GM21515 (cell line): ENCODE measurements at regions not wholly inside any gene's neighbourhood (a gene's known extent, or its start where the extent isn't known, plus 50 kb on each side); places are given as distances from the start of the nearest gene placed in this dataset.
A peak's percentile ranks its signal among the peaks of the same experiment; 100 is the strongest.
"Not testable (repeated sequence)": the region's sequence is repeated elsewhere in the genome, so short reads cannot be mapped to it uniquely, and the experiment has no call there.

ENCODE experiments used
- ATAC-seq: cut with Tn5 transposase; IDR thresholded peaks from one replicate; pipeline ENCODE4 v1.9.1; 2021; ENCODE audit not compliant: unreplicated experiment

DNA sequence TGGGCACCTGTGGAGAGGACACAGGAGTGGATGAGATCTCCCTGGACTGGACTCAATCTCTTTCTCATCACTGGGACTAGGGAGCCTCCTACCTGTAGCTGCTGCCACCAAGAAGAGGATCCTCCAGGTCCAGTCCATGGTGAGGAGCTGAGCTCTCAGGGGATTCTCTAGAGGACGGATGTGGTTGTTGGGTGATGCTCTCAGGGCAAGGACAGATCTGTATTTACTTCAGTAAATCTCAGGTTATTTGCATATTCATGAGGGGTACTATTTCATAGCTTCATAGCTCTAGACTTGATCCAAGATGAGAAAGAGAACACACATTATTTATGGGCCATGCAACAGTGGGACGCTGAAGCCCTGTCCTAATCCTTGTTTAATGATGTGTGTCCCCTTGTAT is 159.4 kb downstream of the POTEB start:
- ATAC-seq, result peak; percentile 72

DNA sequence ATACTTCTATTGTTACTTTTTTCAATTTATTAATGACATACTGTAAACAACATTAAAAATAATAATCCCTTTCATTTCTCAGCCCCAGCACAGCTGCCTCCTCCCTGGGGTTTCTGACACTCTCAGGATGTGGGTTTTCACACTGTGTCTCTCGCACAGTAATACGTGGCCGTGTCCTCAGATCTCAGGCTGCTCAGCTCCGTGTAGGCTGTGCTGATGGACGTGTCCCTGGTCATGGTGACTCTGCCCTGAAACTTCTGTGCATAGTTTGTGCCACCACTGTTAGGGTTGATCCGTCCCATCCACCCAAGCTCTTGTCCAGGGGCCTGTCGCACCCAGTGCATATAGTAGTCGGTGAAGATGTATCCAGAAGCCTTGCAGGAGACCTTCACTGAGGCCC is 159.9 kb downstream of the POTEB start:
- peak; percentile 31 for ATAC-seq

DNA sequence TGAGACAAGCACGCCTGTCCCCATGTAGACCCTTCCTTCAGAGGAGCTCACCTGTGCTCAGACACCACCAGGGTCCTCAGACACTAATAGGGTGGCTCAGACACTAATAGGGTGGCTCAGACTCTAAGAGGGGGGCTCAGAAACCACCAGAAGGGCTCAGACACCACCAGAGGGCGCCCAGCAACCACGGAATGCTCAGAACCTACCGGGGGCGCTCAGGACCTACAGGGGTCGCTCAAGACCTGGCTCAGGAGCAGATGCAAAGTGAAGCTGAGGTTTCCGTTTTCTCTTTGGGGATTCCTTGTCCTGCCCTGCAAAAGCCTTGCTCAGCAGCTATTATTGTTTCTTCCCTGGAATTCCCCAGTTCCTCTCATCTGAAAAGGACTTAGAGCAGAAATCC is 172.1 kb downstream of the POTEB start:
- ATAC-seq, result peak; percentile 98

DNA sequence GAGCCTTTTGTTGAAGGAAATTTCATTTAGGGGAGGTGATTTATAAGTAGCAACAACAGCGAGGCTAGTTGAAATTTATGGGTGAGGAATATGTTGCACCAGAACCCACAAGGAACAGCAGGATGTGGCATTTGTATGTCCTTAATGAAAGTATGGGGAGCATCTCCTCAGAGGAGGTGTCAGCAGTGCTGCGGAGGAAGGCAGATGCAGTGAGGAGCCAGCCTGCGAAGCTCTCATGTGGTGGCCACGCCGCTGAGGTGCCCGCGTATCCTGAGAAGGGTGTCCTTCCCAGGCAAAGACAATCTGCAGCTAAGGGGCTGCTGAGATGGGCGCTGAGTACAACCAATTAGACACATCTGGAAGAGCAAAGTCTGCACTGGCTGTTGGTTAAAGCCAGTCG is 178.9 kb downstream of the POTEB start:
- ATAC-seq, result not testable (repeated sequence)

DNA sequence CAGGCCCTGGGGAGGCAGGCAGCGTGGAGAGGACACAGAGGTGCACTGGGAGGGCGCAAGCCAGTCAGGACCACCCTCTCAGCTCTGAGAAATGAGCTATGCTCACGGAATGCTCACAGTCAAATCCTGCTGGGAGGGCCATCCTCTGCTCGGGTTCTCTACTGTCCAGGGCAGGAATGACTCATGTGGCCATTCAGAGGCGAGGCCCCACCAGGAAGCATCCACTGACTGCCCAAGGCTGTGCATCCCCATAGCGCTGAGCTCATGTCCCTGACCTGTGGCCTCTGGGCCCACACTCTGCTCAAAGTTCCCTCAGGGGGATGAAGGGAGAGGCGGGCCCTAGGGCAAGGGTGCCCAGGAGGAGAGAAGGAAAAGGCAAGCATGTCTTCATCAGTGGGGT is 182.4 kb downstream of the POTEB start:
- ATAC-seq, result not testable (repeated sequence)

DNA sequence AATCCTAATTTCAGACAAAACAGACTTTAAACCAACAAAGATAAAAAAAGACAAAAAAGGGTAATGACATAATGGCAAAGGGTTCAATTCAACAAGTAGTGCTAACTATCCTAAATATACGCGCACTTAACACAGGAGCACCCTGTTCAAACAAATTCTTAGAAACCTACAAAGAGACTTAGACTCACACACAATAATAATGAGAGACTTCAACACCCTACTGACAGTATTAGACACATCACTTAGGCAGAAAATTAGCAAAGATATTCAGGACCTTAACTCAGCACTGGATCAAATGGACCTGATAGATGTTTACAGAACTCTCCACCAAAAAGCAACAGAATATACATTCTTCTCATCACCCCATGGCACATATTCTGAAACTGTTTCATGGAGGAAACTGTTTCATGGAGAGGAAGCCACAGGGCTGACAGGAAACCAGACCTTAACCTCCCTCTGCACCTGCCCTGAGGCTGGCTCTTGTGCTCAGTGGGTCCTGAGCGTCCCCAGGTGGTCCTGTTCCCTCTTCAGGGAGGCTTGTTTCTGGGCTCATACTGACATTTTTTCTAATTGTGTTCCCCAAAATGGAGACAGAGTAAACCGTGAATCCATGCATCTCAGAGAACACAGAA is 184.9 kb downstream of the POTEB start:
- ATAC-seq, result not testable (repeated sequence)

DNA sequence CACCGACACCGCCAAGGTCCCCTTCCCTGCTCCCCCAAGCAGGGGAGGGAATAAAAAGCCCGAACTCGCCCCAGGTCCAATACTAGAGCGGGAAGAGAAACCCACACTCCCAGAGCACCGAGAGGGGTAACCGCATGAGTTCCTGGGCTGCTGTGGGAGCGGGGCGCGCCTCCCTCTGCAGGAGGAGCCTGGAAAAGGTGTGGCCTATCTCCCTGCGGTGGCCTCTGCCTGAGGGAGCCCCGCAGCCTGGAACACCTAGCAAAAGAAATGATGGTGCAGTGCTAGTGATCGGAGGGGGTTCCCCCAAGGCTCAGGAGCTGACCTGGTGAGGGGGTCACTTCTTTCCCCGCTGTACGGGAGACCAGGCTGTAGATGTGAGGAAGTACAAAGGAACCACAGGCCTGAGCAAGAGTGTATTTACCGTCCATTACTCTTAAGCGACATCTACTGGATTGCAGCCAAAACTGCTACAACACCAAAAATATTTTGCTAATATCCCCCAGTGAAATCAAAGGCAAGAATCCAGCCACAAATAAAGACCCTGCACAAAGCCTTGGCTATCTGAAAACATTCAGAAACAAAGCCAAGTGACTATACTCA is 216.6 kb upstream of the POTEB3 start:
- peak; percentile 93 for ATAC-seq

DNA sequence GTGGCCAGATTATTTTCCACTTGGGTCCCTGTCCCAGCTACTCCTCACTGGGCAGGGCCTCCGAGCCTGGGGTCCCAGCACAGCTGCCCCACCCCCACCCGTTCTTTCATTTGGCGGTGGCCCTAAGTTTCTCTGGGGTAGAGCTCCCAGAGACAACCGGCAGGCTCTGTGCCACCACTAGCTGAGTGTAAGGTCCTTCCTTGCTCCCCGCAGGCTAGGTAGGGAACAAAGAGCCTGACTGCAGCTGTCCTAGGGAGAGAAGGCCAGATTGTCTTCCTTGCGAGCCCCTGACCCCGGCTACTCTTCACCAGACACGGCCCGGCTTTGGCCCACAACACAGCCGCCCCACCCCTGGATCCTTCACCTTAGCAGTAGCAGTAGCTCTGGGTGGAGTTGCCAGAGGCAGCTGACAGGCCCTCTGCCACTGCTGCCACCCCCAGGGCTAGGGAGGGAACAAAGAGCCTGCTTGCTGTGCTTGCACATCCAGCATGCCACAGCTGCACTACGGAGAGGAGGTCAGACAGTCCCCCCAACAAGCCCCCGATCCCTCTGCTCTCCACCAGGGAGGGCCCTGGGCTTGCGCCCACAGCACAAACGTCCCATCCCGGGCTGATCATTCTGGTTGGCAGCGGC is 215.9 kb upstream of the POTEB3 start:
- not testable (repeated sequence) for ATAC-seq

DNA sequence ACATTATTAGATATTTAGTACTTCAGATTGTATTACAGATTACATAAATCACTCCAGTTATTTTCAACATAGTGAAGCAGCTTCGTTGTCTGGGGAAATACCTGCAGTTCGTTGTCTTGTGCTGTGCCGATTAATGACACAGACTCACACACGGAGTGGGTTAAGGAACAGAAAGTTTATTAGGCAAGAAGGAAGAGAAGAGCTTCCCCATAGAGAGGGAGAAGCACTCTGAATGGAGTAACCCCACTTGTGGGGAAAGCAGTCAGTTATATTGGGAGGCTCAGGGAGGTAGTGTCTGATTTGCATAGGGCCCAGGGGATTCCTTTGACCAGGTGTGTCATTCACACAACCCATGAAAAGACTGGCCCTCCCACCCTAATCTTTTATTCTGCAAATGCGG is 213.4 kb upstream of the POTEB3 start:
- not testable (repeated sequence) for ATAC-seq

DNA sequence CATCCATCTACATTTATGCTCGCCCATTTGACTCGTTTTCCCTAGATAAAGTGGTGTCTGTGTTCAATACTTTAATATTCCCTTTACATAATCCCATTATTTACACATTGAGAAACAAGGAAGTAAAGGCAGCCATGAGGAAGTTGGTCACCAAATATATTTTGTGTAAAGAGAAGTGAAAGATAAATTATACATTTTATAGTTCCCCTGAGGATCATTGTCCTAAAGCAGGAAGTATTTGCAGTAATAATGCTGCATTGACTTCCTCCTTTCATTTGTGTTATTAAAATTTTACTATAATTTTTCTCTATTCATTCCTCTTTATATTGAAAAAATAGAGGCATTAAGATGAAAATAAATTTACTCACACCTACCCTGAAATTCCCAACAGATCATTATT is 198.5 kb upstream of the POTEB3 start:
- ATAC-seq, result not testable (repeated sequence)

DNA sequence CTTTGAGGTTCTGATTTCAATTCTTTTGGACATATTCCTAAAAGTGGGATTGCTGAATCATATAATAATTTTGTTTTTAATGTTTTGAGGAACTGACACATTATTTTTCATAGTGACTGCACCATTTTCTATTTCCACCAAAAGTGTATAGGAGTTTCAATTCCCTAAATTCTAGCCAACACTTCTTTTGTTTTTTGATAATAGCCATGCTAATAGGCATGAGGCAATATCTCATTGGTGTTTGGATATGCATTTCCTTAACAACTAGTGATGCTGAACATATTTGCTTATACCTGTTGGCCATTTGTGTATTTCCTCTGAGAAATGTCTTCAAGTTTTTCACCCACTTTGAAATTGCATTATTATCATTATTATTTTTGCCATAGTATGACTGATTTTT is 186.4 kb upstream of the POTEB3 start:
- ATAC-seq, result not testable (repeated sequence)

DNA sequence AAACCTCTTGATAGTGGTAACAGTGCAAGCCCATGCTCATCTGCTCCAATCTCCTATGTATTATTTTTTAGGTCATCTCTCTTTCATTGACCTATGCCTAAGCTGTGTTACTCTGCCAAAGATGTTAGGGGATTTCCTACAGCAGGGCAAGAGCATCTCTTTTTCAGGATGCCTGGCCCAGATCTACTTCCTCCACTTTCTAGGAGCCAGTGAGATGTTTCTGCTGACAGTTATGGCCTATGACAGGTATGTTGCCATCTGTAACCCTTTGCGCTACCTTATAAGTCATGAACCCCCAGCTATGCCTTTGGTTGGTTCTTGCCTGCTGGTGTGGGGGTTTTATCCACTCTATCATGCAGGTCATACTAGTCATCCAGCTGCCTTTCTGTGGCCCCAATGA is 168.9 kb upstream of the POTEB3 start:
- ATAC-seq, result not testable (repeated sequence)

DNA sequence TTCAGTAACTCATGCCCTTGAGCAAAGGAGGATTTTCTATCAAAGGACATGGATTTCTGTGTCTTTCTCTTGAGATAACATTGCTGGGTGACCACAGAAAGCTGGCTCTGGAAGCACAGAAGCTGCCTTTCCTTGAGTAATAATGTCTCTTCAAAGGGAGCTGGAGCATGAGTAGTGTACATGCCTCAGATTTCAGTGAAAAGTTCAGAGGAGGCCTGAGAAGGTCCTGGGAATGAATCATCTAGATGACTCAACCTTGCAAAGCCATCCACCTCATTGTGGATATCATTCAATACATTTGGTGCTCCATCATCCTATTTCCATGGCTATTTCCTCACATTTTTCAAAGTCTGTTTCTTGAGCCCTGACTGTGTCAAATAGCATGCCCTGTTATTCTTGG is 125.1 kb upstream of the POTEB3 start:
- ATAC-seq, result not testable (repeated sequence)

DNA sequence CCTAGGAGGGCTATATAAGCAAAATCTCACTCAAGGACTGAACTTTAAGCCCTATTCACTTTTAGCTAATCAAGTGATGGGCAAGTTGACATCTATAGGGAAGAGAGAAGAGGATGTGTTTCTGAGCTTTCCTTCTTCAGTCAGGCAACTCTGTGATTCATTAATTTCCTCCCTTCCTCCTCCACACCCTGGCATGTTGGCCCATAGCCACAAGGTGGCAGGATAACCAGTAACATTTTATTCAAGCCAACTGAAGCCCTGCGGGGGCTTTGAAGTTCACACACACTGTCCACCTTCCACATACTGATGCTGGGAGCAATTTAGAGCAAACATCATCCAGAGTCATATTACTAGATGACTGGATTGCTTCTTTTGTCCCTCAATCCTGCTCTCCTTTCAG is 111.5 kb upstream of the POTEB3 start:
- peak; percentile 93 for ATAC-seq

DNA sequence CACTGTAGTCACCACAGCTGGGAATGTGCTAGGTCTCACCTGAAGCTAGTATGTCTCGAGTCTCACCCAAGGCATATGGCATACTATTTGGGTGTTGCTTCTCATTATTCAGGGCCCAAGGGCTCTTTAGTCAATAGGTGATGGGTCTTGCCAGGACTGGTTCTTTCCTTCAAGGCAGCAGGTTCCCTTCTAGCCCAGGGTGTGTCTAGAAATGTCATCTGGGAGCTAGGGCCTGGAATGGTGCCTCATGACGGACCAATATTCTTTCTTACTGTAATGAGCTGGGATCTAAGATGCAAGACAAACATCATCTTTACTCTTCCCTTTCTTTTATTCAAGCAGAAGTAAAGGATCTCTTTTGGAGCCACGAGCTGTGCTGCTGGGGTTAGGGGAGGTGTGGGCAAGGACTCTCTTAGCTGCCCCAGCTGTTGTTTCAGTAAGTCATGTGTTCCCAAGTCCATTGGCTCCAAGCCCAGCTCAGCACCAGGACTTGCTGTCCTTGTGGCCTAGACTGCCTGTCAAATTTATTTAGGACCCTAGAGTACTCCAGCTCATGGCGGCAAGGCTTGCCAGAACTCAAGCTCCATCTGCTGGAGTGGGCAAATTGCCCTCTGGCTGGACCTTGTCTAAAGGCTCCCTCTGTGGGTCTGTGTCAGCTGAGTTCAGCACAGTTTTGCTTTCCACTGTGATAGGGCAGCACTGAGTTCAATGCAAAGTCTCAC is 106.0 kb upstream of the POTEB3 start:
- ATAC-seq, result not testable (repeated sequence)

DNA sequence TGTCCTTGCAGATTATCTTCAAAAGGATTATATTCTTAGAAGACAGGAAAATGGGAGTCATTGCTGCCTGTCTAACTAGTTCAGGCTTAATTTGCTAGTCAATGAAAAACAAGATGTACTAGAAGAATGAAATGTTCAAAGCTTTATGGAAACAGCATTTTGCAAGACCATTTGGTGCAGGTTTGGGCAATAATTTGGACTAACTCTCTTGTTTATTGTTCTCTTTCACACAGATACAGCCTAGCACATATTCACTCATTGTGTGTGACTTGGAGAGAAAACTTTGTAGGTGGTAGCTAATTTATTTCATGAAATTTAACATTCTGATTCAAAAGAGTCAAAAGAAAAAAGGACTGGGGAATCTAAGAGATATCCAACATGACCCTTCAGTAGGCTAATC is 92.5 kb upstream of the POTEB3 start:
- ATAC-seq, result not testable (repeated sequence)

DNA sequence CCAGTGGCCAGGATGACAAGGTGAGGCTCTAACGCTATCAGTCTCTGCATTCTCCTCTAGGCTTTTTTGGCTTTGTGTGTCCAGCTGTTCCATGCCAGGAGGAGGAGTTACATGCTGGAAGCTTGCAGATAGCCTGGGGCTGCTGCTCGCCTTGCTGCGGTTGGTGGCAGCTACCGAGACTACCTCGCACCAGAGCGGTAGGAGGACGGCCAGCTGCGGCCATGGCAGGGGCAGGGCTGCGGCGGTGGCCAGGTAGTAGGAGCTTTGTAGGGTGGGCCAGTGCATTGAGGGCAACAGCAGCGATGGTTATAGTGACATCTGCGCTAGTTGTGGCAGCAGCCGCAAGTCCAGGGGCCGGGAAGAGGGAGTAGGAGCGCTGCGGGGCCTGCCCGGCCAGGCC is 75.9 kb upstream of the POTEB3 start:
- ATAC-seq, result not testable (repeated sequence)

DNA sequence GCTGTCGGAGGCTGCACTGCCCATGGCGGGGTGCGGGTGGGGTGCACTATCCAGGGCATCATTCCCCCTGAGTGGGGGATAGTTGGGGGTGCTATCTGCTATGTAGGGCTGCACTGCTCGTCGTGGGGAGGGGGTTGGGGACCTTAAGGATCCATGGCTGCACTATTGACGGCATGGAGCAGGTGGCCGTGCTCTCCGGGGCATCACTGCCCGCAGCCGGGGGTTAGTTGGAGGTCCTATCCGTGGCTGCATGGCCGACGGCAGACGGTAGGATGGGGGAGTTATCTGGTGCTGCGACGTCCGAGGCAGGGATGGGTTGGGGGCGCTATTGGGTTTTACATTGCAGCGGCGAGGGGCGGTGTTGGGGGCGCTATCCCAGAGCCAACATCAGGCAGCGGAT is 75.0 kb upstream of the POTEB3 start:
- not testable (repeated sequence) for ATAC-seq

DNA sequence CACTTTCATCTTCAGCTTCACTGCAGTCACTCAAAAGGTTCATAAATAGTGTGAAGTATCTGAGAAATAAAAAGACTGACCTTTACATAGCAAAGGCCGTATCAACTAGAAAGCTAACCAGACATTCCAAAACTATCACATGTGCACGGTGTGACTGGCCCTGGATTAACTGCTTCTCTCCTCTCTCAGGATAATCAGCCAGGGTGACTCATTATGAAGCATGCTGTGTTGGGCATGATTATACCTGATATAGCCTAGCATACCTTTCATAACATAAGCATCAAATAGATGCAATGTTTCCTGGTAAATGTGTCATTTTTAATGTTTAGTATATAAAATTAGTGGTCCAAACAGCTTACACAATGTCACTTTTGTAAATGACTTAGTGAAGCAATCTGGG is 62.7 kb upstream of the POTEB3 start:
- ATAC-seq, result not testable (repeated sequence)
